B cell (primary cell): ENCODE measurements at regions not wholly inside any gene's neighbourhood (a gene's known extent, or its start where the extent isn't known, plus 50 kb on each side); places are given as distances from the start of the nearest gene placed in this dataset.

Experiments used
- ATAC-seq: fragments of 200-7000 bp; cut with Tn5 transposase; one replicate; pipeline ENCODE4 v1.10.0; 2021; ENCODE audit warnings: low read depth, mild to moderate bottlenecking, moderate number of reproducible peaks, moderate library complexity
- CTCF ChIA-PET: fragments of 350-600 bp; sonication (Branson Sonifier 250); formaldehyde crosslinking; loops from one replicate; lab custom pipeline; 2021; ENCODE audit warnings: antibody characterized with exemption, inconsistent platforms; lab: Charles Lee
- POLR2A ChIA-PET: fragments of 350-600 bp; sonication (Branson Sonifier 250); formaldehyde crosslinking; loops from one replicate; lab custom pipeline; 2021; ENCODE audit warnings: antibody characterized with exemption; lab: Charles Lee
- DNase-seq: peaks from one replicate; pipeline ENCODE4 v3.0.0; 2013
- H2AFZ ChIP-seq: 2 replicates; pipeline ENCODE4 v1.6.1; 2012; ENCODE audit warnings: mild to moderate bottlenecking, low read depth, low read length; ENCODE audit not compliant: insufficient read depth, poor library complexity, severe bottlenecking
- H3K27ac ChIP-seq, 2 donors: 1 replicate in 1 of 2; 2 replicates in 1 of 2; pipeline ENCODE4 v1.5.1; 2012 to 2013; ENCODE audit warnings: low read length in 2 of 2, mild to moderate bottlenecking in 2 of 2, moderate library complexity in 1 of 2
- H3K27me3 ChIP-seq, 4 experiments: fragments of 200-600 bp in 1 of 4; sonication (generic) in 1 of 4; replicated peaks in 1 of 4; 1 replicate in 2 of 4; 2 replicates in 2 of 4; pipeline versions ENCODE4 v1.6.1 to v1.7.0; 2013 to 2016; ENCODE audit warnings: low read length in 3 of 4, mild to moderate bottlenecking in 2 of 4, mixed read lengths in 1 of 4, moderate library complexity in 1 of 4; ENCODE audit not compliant: insufficient read depth in 4 of 4, control insufficient read depth in 3 of 4; ENCODE audit errors: control extremely low read depth in 1 of 4
- H3K36me3 ChIP-seq, 2 experiments: replicated peaks in 1 of 2; 1 replicate in 1 of 2; 2 replicates in 1 of 2; pipeline versions ENCODE4 v1.6.1 to v1.7.1; 2013; ENCODE audit warnings: low read length in 1 of 2; ENCODE audit not compliant: insufficient read depth in 2 of 2, control insufficient read depth in 1 of 2; ENCODE audit errors: control extremely low read depth in 1 of 2, extremely low read depth in 1 of 2
- H3K4me1 ChIP-seq, 2 donors: fragments of 200-600 bp in 1 of 2; sonication (generic) in 1 of 2; 1 replicate in 1 of 2; 2 replicates in 1 of 2; pipeline versions ENCODE4 v1.5.1 to v1.6.1; 2013 to 2017; ENCODE audit warnings: low read length in 2 of 2; ENCODE audit not compliant: control insufficient read depth in 2 of 2, insufficient read depth in 2 of 2
- H3K4me2 ChIP-seq: replicated peaks from 2 replicates; pipeline ENCODE3; 2012; ENCODE audit warnings: mild to moderate bottlenecking, low read depth, low read length; ENCODE audit not compliant: poor library complexity, severe bottlenecking
- H3K4me3 ChIP-seq, 5 experiments: fragments of 200-600 bp in 1 of 5; sonication (generic) in 1 of 5; 1 replicate in 3 of 5; 2 replicates in 2 of 5; pipeline versions ENCODE4 v1.5.1 to v1.7.0; 2011 to 2016; ENCODE audit warnings: low read length in 4 of 5, mild to moderate bottlenecking in 4 of 5, low read depth in 2 of 5, control low read depth in 1 of 5, moderate library complexity in 1 of 5; ENCODE audit not compliant: insufficient read depth in 1 of 5; ENCODE audit errors: control extremely low read depth in 1 of 5, extremely low read depth in 1 of 5
- H3K79me2 ChIP-seq: fragments of 200-600 bp; sonication (generic); one replicate; pipeline ENCODE4 v1.6.0; 2016; ENCODE audit warnings: low read length; ENCODE audit not compliant: control insufficient read depth, insufficient read depth
- H3K9ac ChIP-seq: fragments of 200-600 bp; sonication (generic); 2 replicates; pipeline ENCODE4 v1.6.1; 2017; ENCODE audit warnings: mild to moderate bottlenecking, low read length, moderate library complexity
- H3K9me3 ChIP-seq, 3 donors: one replicate each; pipeline versions ENCODE4 v1.6.1 to v1.7.1; 2013; ENCODE audit warnings: low read length in 2 of 3; ENCODE audit not compliant: control insufficient read depth in 2 of 3, insufficient read depth in 1 of 3; ENCODE audit errors: control extremely low read depth in 1 of 3
- H4K20me1 ChIP-seq: 2 replicates; pipeline ENCODE4 v1.6.0; 2012; ENCODE audit warnings: mild to moderate bottlenecking, low read length; ENCODE audit not compliant: insufficient read depth, control insufficient read depth, poor library complexity, severe bottlenecking
- H3K27ac Mint-ChIP-seq: one replicate; pipeline ENCODE4 v1.8.0; 2021; ENCODE audit warnings: mixed read lengths
- H3K27me3 Mint-ChIP-seq: one replicate; pipeline ENCODE4 v1.8.0; 2021; ENCODE audit warnings: mixed read lengths
- H3K4me1 Mint-ChIP-seq: one replicate; pipeline ENCODE4 v1.8.0; 2021; ENCODE audit warnings: mixed read lengths
- H3K4me3 Mint-ChIP-seq: one replicate; pipeline ENCODE4 v1.8.0; 2021; ENCODE audit warnings: mixed read lengths
- H3K9me3 Mint-ChIP-seq: one replicate; pipeline ENCODE4 v1.8.0; 2022; ENCODE audit warnings: mixed read lengths; ENCODE audit not compliant: insufficient read depth
- EZH2 ChIP-seq: IDR thresholded peaks from 2 replicates; pipeline ENCODE4 v1.6.1; 2012; ENCODE audit warnings: borderline replicate concordance, low read depth, mild to moderate bottlenecking, moderate library complexity, low read length; ENCODE audit not compliant: insufficient read depth, poor library complexity, severe bottlenecking
- WGBS: methylation state at CpG from one replicate; pipeline ENCODE4 v1.1.5; 2013; ENCODE audit warnings: missing lambda C conversion rate; ENCODE audit not compliant: insufficient coverage; 5-methylcytosine and 5-hydroxymethylcytosine counted together
- intact Hi-C: fragments of 100-400 bp; cut with micrococcal nuclease; formaldehyde crosslinking; loops from one replicate; pipeline ENCODE4 v1.10.0; 2022
- TF ChIP-seq, protein P1 (sequence below): fragments of 200-600 bp; IDR thresholded peaks from one replicate; pipeline ENCODE4 v1.8.0; 2022; ENCODE audit warnings: antibody characterized with exemption, mild to moderate bottlenecking

DNA sequence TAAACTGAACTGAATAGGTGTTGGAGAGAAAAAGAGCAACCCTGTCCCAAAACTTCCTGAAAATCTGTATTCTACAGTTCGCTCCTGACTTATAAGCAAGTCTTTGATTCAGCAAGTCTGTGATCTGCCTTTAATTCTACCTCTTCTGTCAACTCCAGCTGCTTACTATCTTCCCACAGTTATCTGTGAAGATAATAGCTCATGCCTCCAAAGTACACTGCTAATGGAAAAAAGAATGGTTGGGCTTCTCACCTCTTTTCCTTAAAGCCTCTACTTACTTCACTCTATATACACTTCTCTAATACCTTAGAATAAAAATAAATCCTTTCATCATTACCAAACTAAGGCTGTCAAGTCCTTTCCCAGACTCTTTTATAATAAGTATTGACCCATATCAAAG, 391.5 kb upstream of the MIR17HG start:
- no peak for DNase-seq
- Histone ChIP-seq H3K9ac (no peak overlapping the region), H3K79me2 (no peaks in the 10 kb centered on the region), H2AFZ (no peak overlapping the region), H3K27me3 (no peaks in the 10 kb centered on the region), H3K4me3 (no peak overlapping the region), H3K4me2 (no peak overlapping the region), H3K36me3 (no peaks in the 10 kb centered on the region), H3K27ac (no peak overlapping the region), H3K4me1 (no peaks in the 10 kb centered on the region), H3K9me3 (peaks cover 0 to 1% (median 0%) of the 10 kb centered on the region in 3 donors), H4K20me1 (no peaks in the 10 kb centered on the region)
- Mint-ChIP-seq H3K27ac (no peak overlapping the region), H3K4me3 (no peak overlapping the region), H3K27me3 (no peaks in the 10 kb centered on the region), H3K4me1 (no peaks in the 10 kb centered on the region), H3K9me3 (no peaks in the 10 kb centered on the region)
- ATAC-seq: no peak
- WGBS: no CpG with 5 or more reads among the region's 1 CpG
- ChIA-PET POLR2A (no interaction called here), CTCF (no interaction called here)
- TF ChIP-seq, protein P1, sequence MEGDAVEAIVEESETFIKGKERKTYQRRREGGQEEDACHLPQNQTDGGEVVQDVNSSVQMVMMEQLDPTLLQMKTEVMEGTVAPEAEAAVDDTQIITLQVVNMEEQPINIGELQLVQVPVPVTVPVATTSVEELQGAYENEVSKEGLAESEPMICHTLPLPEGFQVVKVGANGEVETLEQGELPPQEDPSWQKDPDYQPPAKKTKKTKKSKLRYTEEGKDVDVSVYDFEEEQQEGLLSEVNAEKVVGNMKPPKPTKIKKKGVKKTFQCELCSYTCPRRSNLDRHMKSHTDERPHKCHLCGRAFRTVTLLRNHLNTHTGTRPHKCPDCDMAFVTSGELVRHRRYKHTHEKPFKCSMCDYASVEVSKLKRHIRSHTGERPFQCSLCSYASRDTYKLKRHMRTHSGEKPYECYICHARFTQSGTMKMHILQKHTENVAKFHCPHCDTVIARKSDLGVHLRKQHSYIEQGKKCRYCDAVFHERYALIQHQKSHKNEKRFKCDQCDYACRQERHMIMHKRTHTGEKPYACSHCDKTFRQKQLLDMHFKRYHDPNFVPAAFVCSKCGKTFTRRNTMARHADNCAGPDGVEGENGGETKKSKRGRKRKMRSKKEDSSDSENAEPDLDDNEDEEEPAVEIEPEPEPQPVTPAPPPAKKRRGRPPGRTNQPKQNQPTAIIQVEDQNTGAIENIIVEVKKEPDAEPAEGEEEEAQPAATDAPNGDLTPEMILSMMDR: no peak
- no peak for TF ChIP-seq EZH2
- intact Hi-C loops: no loop called here

DNA sequence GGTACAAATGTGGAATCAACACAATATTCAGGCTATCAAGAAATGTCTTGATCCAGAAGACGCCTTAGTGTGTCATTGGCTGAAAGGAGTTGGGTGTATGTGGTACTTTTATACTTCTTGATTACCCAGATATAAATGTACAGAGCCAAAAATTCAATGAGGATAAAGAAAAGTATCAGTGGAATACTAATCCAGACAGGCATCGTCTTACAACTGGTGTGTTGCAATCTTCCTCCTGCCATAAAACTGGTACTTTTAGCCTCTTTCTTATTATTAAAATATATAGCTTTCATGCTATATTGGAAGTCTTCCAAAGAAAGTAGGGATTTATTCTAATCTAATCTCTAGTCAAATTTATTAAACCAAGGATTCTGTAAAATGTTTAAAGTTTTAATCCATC, 388.6 kb upstream of the MIR17HG start:
- CTCF ChIA-PET: no interaction called here

More for the DNA sequence above, 388.6 kb upstream of the MIR17HG start:
- Histone ChIP-seq H4K20me1 (no peaks in the 10 kb centered on the region), H2AFZ (no peak overlapping the region), H3K79me2 (no peaks in the 10 kb centered on the region), H3K4me1 (no peaks in the 10 kb centered on the region), H3K9ac (no peak overlapping the region), H3K4me2 (no peak overlapping the region), H3K9me3 (peaks cover 0 to 1% (median 0%) of the 10 kb centered on the region in 3 donors), H3K27me3 (no peaks in the 10 kb centered on the region), H3K4me3 (no peak overlapping the region), H3K27ac (no peak overlapping the region), H3K36me3 (no peaks in the 10 kb centered on the region)
- WGBS: no CpG with 5 or more reads among the region's 2 CpGs
- intact Hi-C loops: no loop called here
- POLR2A ChIA-PET: no interaction called here
- no peak overlapping the region for H3K27ac Mint-ChIP-seq
- no peaks in the 10 kb centered on the region for H3K9me3 Mint-ChIP-seq
- no peak overlapping the region for H3K4me3 Mint-ChIP-seq
- no peak for DNase-seq
- TF ChIP-seq, protein P1: no peak
- no peak for TF ChIP-seq EZH2
- H3K4me1 Mint-ChIP-seq: no peaks in the 10 kb centered on the region
- no peak for ATAC-seq
- no peaks in the 10 kb centered on the region for H3K27me3 Mint-ChIP-seq
